HG03565 (cell line): ENCODE measurements at regions not wholly inside any gene's neighbourhood (a gene's known extent, or its start where the extent isn't known, plus 50 kb on each side); places are given as distances from the start of the nearest gene placed in this dataset.

Experiments
- ATAC-seq: cut with Tn5 transposase; IDR thresholded peaks from one replicate; pipeline ENCODE4 v1.9.1; 2021; ENCODE audit warnings: mild to moderate bottlenecking, moderate library complexity; ENCODE audit not compliant: unreplicated experiment

- ATAC-seq: no peak
Measured at GRCh38 chr10:75347186-75347585, 54.4 kb downstream of the ZNF503 start.

- ATAC-seq: no peak
Measured at GRCh38 chr10:75345738-75346137, 55.8 kb downstream of the ZNF503 start.

- ATAC-seq: no peak
Measured at GRCh38 chr10:75344170-75344569, 57.4 kb downstream of the ZNF503 start.

GRCh38 chr10:75342397-75342796 is 59.2 kb downstream of the ZNF503 start:
- ATAC-seq: no peak

- ATAC-seq: peak; percentile 100
Measured at GRCh38 chr10:75335983-75336382, 65.6 kb downstream of the ZNF503 start.

- no peak for ATAC-seq
Measured at GRCh38 chr10:75335191-75335590, 66.4 kb downstream of the ZNF503 start.

GRCh38 chr10:75334720-75335119 is 66.8 kb downstream of the ZNF503 start:
- no peak for ATAC-seq

- ATAC-seq: no peak
Measured at GRCh38 chr10:75332081-75332480, 69.5 kb downstream of the ZNF503 start.

GRCh38 chr10:75331081-75331480 is 70.5 kb downstream of the ZNF503 start:
- ATAC-seq: no peak

- ATAC-seq: no peak
Measured at GRCh38 chr10:75329190-75329745, 72.3 kb downstream of the ZNF503 start.

- ATAC-seq: no peak
Measured at GRCh38 chr10:75326306-75326705, 75.3 kb downstream of the ZNF503 start.

GRCh38 chr10:75319274-75319673 is 82.3 kb downstream of the ZNF503 start:
- ATAC-seq: no peak

GRCh38 chr10:75314570-75314969 is 78.8 kb upstream of the COMTD1 start:
- no peak for ATAC-seq

GRCh38 chr10:75312440-75312839 is 76.7 kb upstream of the COMTD1 start:
- ATAC-seq: no peak

GRCh38 chr10:75305675-75306074 is 69.9 kb upstream of the COMTD1 start:
- no peak for ATAC-seq

- ATAC-seq: no peak
Measured at GRCh38 chr10:75304741-75305390, 69.1 kb upstream of the COMTD1 start.

GRCh38 chr10:75304313-75304712 is 68.6 kb upstream of the COMTD1 start:
- ATAC-seq: no peak

- no peak for ATAC-seq
Measured at GRCh38 chr10:75303045-75303777, 67.5 kb upstream of the COMTD1 start.

GRCh38 chr10:75302029-75302428 is 66.3 kb upstream of the COMTD1 start:
- no peak for ATAC-seq

- no peak for ATAC-seq
Measured at GRCh38 chr10:75297021-75297599, 61.4 kb upstream of the COMTD1 start.

GRCh38 chr10:75295868-75296441 is 60.2 kb upstream of the COMTD1 start:
- ATAC-seq: no peak
